GM19240 (cell line): ENCODE measurements at regions not wholly inside any gene's neighbourhood (a gene's known extent, or its start where the extent isn't known, plus 50 kb on each side); places are given as distances from the start of the nearest gene placed in this dataset.

Experiments
- DNase-seq: peaks from one replicate; pipeline ENCODE4 v3.0.0; 2011; ENCODE audit warnings: low spot score; ENCODE audit not compliant: insufficient read length

DNA sequence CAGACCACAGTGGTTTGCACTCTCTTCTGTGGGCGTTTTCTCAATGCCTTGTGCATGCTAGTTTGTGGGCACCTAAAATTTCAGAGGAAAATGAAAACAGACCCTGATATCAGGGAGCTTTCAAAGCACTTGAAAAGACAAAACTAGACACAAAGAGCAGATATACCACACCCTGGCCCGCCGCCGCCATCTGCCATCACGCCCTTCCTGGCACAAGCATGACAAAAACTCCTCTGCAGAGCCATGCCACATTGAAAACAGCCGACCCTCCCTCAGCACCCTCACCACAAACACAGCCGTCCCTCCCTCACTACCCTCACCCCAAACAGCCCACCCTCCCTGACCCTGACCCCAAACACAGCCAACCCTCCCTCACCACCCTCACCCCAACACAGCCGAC lies 84.8 kb upstream of the RAB6C start:
- DNase-seq, result no peak

DNA sequence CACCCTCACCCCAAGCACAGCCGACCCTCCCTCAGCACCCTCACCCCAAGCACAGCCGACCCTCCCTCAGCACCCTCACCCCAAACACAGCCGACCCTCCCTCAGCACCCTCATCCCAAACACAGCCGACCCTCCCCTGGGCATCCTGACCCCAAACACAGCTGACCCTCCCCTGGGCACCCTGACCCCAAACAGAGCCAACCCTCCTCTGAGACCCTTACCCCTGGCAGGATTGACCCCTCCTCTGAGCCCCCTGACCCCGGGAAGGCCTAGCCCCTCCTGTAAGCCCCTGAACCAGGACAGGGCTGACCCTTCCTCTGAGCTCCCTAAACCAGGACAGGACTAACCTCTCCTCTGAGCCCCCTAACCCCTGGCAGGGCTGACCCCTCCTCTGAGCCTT lies 84.4 kb upstream of the RAB6C start:
- DNase-seq, result no peak

DNA sequence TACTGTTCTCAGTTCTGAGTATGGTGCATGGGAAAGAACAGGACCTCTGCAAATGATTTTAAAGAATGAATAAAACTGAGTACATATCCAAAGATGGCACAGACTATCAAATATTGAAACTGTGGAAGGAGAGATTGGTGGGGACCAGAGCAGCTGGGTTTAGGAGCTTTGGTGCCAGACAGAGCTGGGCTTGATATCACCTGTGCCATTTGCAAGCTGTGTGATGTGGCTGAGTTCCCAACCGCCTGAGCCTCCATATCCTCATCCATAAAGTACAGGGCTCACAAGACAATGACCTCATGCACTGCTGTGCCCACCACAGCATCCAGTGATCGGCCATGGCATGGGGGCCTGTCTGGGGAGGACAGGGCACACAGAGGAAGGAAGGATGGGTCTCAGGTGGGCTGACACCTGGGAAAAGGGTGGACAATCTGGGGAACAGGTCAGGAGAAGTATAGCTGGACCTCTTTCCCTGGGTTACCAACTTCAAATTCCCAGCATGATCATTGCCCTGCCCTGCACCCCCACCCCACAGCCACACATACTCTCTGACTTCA lies 83.9 kb upstream of the RAB6C start:
- DNase-seq, result no peak

DNA sequence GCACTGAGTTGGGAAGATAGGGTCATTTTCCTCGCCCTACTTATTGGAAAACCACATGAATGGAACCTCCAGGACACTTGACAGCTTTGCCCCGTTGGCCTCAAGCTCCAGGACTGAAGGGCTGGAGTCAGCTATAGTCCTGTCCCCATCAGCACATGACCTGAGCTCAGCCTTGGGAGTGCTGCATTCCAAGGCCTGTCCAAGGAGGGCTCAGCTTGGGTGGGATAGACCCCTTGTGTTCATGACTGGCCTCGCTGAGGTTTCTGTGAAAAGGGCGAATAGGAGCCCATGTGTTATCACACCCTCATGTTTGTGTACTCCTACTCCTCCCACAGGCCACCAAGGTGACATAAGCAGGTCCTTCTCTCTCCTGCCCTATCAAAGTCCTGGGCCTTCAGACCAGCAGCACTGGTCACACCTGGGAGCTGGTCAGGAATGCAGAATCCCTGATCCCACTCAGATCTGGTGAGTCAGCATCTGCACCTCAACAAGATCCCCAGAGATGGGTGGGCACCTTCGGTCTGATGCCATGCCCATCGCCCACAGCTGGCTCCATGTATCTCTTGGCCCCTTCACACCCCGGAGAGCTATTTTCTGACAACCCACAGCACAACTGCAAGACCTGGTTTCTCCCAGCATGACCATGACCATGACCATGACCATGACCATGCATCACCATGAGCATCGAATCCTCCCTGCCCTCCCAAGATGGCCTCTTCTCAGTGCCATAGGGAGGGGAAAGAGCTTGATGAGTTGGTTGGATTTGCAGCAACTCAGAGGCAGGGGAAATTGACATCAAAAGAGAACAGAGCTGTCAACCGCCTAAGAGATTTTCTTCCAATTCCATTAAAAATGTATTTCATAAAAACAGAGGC lies 83.0 kb upstream of the RAB6C start:
- no peak for DNase-seq

DNA sequence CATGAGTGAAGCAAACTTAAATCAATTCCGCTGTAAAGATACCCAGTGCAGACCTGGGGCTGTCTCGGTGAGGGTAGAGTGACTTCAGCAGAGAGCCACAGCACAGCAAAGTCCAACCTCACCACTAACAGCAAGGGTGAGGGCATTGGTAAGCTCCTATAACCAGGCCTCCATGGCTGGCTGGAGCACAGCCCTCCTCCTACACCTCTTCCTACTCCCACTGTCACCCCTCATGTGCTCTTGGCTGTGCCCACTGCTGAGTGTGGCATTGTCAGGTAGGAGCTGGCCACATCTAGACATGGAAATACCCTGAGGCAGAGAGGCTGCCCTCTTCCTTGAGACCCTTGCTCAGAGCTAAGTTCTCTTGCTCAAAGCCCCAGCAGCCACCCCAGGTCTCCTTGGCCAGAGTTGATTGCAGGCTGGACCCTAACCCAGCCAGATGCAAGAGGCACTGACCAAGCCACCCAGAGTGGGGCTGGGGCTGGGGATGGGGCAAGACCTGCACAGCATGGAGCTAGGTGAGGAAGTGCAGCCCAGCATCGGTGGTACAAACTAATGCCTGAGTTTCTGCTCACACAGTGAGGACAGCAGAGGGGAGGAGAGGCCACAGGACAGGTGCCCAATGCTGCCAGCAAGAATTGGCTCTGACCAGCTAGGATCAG lies 77.6 kb upstream of the RAB6C start:
- DNase-seq, result no peak

DNA sequence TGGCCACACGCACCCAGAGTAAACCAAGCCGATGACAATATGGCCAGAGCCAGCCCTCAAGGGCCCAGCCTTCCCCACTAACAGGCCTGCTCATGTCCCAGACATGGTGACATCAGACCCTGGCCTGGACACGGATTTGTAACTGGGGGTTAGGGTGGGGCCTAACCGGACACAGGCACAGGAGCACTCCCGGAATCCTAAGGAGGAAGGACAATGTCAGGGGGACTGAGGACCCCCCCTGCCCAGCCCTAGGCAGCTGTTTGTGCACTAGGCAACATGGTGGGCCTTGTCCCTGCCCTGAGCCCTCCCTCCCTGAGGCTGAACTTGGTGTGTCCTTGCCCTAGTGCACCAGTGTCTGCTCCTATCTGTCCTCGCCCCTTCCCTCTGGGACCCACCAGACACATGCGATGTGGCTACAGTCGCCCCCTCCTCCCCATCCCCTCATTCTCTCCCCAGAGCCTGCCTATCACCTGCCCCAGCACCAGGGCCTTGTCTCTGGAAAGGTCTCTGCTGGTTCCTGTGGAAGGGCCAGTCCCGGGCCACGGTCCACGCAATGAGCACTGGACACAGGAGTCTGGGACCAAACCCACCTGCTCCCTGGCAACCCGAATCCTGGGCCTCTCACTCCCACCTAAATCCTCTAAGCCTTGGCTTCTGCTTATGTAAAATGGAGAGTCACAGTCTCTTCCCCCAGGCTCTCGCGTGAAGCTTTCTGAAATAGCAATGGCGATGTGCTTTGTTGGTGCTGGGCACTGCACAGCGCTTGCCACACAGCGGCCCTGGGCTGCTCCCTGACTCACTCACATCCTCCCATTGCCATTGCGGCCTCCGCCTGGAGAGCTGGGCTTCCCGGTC lies 76.5 kb upstream of the RAB6C start:
- DNase-seq, result no peak

DNA sequence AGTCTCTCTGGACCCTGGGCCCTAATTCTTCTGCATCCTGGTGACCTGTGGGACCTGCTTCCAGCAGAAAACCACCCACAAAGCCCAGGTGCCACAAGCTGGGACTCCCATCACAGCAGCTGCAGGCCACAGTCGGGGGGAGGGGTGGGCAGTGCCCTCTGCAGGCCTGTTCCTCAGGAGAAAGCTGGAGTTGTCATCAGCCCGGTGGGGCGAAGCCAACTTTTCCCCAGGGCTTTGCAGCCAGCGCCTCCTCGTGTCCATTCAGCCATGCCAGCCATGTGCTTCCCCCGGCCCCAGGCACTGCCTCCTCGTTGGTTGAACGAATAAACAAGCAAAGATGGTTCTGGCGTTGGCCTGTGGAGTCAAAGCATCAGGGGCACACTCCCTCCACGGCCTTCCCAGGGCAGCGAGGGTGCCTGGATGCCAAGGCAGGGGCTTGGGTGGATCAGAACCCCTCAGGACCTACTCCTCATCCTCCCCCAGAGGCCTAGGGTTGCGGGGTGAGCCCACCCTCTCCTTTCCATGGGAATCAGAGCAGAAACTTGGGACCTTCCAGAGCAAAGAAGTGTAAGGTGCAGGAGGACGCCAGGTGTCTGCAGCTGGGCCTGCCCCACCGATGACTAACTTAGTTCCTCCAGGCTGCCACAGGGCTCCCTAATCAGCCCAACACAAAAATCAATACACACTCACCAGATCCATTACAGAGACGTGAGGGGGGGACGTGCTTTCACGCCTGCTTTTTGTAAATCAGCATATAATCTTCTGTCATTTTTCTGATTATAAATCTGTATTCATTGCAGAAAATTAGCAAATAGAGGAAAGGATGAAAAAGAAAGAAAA lies 75.7 kb upstream of the RAB6C start:
- no peak for DNase-seq

DNA sequence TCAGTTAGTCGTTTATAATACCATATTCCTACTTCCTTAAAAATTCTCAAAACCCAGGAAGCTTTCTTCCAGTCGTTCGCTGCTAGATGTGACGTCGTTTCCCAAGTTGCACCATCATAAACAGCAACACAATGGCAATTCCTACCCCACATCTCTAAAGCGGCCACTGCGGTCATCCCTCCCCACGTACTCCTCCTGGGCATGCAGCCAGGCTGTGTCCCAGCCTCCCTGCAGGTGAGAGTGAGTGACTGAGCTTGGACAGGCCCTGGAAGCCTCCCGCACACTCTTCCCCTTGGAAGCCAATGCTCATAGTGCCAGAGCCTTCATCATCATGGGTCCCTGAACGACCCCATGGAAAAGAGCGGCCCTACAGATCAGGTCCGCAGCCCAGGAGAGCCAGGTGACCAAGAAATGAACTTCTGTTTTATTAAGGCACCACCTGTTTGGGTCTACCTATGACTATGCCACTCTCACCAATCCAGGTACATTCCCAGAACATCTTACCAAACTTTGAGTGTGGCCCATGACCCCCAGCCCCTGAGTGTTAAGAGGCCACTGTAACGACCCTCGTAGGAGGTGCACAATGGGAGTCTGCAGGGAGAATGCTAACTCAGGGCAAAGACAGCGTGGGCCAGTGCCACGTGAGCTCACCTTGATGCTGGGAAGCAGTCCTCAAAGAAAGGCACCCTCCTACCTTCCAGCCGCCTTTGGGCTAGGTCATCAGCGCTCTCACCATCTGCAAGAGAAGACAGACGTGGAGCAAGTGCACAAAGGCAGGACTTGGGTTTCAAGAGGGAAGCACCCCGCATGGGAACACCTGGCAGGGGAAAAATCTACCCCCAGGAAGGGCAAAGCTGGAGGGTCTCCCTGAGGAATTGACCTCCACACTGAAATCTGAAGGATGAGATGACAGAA lies 74.7 kb upstream of the RAB6C start:
- DNase-seq, result no peak

DNA sequence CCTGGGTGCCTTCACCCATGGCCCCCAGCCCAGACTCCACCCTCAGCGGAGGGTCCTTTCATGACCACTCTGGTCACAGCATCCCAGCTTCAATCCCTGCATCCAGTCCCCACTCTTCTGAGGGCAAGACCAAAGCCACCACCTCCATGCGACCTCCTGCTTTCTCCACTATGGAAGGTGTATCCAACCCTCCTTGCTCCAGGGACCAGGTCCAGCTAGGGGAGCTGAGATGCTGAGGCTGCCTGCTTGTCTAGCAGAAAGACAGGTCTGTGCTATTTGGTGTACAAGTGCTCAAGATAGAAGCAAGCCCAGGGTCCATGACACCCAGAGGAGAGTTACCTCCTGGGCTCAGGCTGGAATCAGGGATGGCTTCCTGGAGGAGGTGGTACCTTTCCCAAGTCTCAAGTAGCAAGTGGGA lies 73.8 kb upstream of the RAB6C start:
- DNase-seq, result no peak

DNA sequence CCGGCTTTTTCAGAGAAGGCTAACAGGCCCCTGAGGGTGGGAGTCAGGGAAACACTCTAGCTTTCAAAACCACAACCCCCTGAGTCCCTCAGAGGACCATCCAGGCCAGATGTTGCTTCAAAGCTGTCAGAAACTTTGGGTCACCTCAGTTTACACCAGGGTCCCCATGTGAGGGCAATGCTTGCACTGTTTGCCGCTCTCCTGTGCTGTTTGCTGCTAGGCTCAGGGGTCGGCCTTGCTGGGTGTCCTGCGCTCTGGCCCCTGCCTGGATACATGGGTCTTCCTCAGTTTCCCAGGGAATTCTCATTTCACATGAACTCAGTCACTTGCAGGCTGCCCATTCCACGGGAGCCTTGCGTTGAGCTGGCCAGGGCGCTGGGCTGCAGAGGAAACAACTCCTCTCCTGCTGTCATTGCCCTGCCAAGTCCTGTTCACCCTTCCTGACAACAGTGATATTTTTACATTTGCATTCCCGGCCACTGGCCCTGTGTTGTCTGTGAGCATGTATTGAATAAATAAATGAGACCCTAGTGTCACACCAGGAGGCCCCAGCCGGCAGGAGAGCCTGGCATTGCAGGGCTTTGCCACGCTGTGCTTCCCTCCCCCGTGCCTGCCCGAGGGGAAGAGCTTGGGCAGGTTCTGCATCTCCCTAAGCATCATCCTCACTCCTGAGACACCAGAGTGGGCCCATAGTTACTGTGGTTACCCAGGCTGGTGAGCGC lies 73.2 kb upstream of the RAB6C start:
- DNase-seq, result no peak

DNA sequence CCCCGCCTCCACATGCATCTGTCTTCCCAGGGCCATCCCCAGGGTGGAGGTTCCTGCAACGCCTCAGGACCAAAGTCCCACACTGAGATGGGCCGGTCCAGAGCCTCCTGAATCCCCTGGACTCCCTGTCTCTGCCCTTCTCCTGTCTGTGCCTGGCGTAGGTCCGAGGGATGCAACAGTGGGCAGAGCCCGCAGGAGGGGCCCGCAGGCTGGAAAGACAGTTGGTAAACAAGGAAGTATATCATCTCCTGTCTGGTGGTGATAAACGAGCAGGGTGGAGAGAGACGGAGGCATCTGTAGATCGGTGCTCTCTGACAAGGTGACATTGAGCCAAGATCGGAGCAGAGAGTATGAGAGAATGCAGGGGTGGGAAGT lies 72.6 kb upstream of the RAB6C start:
- no peak for DNase-seq

DNA sequence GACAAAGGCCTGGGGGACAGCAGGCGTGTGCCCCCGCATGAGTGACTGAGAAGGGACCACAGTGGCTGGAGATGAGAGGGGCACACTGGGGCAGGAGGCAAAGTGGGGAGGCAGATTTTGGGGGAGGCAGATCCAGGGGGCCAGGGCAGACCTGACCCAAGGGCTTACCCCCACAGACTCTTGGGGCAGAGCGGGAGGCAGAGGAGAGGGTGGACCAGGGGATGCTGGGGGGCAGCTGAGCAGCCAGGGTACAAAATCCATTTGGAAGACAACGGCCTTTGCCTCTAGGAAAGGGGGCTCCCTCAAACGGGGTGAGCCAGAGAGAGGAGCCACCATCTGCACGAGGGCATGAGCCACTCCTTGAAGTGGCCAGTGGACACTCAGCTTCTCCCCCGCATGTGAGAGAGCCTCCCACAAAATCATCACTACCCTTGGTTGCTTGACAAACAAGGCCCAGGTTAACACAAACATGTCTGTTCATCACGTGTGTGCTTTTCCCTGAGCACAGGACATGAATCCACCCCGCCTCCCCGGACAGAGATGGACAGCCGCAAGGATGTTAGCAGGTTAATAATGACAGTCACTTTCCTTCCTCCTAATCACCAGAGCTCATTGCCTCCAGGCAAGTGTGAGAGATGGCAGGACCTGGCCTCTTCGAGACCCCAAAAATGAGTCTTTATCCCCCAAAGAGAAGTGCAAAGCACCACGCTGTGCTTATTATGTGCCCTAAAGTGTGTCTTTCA lies 72.0 kb upstream of the RAB6C start:
- DNase-seq, result no peak

DNA sequence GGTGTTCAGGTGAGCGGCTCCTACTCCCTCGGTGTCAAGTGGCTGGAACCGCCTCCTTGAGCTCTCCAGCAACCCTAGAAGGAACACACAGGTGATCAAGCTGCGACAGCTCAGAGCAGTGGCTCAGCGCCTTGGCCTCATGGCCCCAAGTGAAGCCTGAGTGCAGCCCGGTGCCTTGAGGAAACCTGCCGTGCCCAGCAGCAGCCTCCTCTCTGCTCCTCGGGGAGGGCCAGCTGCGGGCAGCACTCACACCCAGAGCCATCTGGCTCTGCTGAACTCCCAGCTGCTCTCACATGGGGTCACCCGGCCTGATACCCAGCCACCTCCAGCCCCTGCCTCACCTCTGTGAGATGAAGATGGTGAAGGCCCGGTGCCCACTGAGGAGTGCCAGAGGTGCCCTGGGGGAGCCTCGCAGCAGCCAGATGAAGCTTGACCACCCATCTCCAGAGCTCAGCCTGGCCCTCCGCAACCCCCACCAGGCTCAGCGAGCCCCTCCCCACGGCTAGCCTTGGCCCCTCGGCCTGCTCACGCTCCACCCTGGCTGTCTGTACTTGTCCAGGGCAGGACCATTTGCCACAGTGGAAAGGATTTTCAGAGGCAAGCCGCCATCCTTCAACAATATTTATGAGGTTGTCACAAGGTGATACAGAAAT lies 70.6 kb upstream of the RAB6C start:
- DNase-seq, result no peak

DNA sequence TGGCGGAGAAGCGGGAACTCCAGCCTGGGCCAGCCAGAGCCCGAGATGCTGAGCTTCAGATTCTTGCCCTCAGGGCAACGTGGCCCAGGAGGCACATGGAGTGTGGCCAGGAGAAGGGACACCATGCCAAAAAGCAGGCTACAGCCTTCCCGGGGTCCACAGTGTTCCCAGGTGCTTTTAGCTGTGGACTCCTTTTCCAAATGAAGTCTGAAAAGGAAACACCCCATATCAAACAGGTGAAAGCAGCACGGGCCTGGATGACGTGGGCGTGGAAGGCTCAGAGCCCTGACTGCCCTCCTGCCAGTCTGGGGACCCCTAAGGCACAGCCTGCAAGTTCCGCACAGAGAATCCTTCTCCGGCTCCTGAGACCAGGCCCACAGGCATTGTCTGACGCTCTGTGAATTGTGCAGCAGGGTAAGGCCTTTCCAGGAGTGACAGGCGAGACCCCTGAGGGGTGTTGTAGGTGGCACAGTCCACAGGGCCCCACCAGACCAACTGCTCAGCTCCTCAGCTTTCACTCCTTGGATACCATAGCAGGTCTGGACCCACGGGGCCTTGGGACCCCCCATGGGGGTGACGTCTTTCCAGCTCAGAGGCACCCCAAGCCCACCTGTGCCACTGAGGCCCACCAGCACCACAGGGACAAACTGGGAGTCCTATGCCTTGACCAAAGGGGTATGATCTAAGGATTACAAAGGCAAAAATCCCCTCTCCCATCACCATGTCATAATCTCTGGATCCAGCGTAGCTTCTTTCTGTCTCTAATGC lies 69.6 kb upstream of the RAB6C start:
- DNase-seq, result no peak

DNA sequence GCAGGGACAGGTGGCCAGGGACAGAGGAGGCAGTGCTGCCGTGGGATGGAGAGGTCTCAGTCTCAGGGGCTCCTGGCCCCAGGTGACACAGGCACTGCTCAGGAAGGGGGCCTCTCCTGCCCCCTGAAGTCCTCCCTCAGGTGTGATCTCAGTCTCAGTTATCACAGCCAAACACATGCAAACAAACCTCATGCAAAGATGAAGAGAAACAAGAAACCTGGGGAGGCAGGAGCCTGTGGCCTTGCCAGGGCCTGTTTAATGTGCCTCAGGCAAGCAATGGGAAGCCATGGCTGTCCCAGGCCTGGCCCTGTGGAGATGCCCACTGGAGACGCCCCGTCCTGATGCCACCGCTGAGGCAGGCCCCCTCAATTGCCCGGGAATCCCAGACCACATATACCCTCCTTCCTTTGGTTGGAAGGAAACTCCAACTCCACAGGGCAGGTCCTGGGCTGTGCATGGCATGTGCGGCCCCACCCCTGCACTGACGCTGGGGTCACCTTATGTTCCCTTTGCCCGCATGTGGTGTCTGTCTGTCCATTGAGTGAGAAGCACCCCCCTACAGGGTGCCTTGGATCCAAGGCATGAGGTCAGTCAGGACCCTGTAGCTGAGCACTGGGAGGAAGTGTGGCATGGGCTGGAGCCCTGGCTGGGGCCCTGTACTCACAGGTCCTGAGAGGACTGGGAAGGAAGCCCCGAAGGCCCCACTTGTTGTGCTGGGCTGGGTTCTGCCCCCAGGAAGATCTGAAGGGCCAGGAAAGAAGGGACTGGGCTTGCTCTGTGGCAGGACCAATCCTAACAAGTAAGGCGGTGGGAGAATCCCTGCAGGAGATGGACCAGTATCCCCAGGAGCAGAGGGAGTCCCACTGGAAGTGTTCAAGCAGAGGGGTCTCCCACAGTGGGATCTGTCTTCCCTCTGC lies 68.8 kb upstream of the RAB6C start:
- DNase-seq, result no peak
